K562 (cell line): ENCODE measurements at regions not wholly inside any gene's neighbourhood (a gene's known extent, or its start where the extent isn't known, plus 50 kb on each side); places are given as distances from the start of the nearest gene placed in this dataset.

Experiments
- ATAC-seq: fragments of 200-7000 bp; cut with Tn5 transposase; 3 replicates; pipeline ENCODE4 v1.9.1; 2020; ENCODE audit warnings: moderate library complexity
- BruUV-seq: library from RNA; stranded (reverse); fragments of 400-500 nt; replicated peaks from 2 replicates; lab custom pipeline; 2021; lab: Mats Ljungman, UMichigan
- CTCF ChIA-PET: fragments of 300-600 bp; formaldehyde crosslinking; extraction: SDS; loops from one replicate; lab custom pipeline; 2021; ENCODE audit warnings: low intra/inter-chr PET ratio; lab: Yijun Ruan, JAX
- POLR2A ChIA-PET: fragments of 300-600, 350-650 bp; sonication (Branson Sonifier 250); formaldehyde crosslinking; extraction: SDS; loops from one replicate; lab custom pipeline; 2021; ENCODE audit warnings: antibody characterized with exemption, inconsistent platforms; lab: Yijun Ruan, JAX
- DNase-seq, 4 experiments: peaks; one replicate each; pipeline versions ENCODE4 v3.0.0 to v3.0.0-alpha.2; 2011 to 2018; ENCODE audit warnings: low spot score in 3 of 4, mixed read lengths in 3 of 4; ENCODE audit errors: extremely low read depth in 1 of 4
- FAIRE-seq: peaks from 2 replicates; lab custom pipeline; 2011; peaks lifted over from hg19 to GRCh38; lab: Jason Lieb, UNC
- H2AFZ ChIP-seq: 2 replicates; pipeline ENCODE4 v1.6.0; 2011; ENCODE audit warnings: low read depth, low read length, control low read depth, inconsistent platforms
- H3K27ac ChIP-seq: fragments of 200-600 bp; 3 replicates; pipeline ENCODE4 v1.8.0; 2011; ENCODE audit warnings: low read depth, mild to moderate bottlenecking, control low read depth, inconsistent platforms, low read length, moderate library complexity, mixed read lengths; ENCODE audit errors: extremely low read depth
- H3K27me3 ChIP-seq, 2 experiments: fragments of 300-600 bp in 1 of 2; 2 replicates in 1 of 2; 3 replicates in 1 of 2; pipeline versions ENCODE4 v1.6.0 to v1.8.0; 2011; ENCODE audit warnings: inconsistent platforms in 2 of 2, low read length in 2 of 2, mild to moderate bottlenecking in 1 of 2, mixed read lengths in 1 of 2, moderate library complexity in 1 of 2; ENCODE audit not compliant: control insufficient read depth in 2 of 2, insufficient read depth in 2 of 2
- H3K36me3 ChIP-seq: fragments of 300-600 bp; 3 replicates; pipeline ENCODE4 v1.8.0; 2011; ENCODE audit warnings: mild to moderate bottlenecking, low read length, inconsistent platforms; ENCODE audit not compliant: control insufficient read depth, insufficient read depth
- H3K4me1 ChIP-seq, 2 experiments: fragments of 200-600 bp in 1 of 2; replicated peaks in 1 of 2; 2 replicates in 1 of 2; 3 replicates in 1 of 2; pipeline versions ENCODE4 v1.5.1 to v1.8.0; 2011; ENCODE audit warnings: inconsistent platforms in 2 of 2, low read length in 2 of 2, mild to moderate bottlenecking in 1 of 2, mixed read lengths in 1 of 2, moderate library complexity in 1 of 2; ENCODE audit not compliant: control insufficient read depth in 2 of 2, insufficient read depth in 2 of 2
- H3K4me2 ChIP-seq: 2 replicates; pipeline ENCODE4 v1.6.1; 2011; ENCODE audit warnings: low read length, control low read depth, inconsistent platforms, mixed read lengths; ENCODE audit not compliant: insufficient read depth
- H3K4me3 ChIP-seq: fragments of 200-600 bp; sonication (generic), shearing (Covaris generic); 2 replicates; pipeline ENCODE4 v1.5.1; 2016; ENCODE audit warnings: control low read depth, inconsistent platforms
- H3K79me2 ChIP-seq: fragments of 200-600 bp; 3 replicates; pipeline ENCODE4 v1.8.0; 2011; ENCODE audit warnings: low read length, inconsistent platforms; ENCODE audit not compliant: control insufficient read depth, insufficient read depth
- H3K9ac ChIP-seq, 2 experiments: 2 replicates each; pipeline versions ENCODE4 v1.6.0 to v1.6.1; 2011; ENCODE audit warnings: low read depth in 2 of 2, low read length in 2 of 2, control low read depth in 1 of 2, inconsistent platforms in 1 of 2, mild to moderate bottlenecking in 1 of 2, mixed read lengths in 1 of 2; ENCODE audit not compliant: insufficient read depth in 1 of 2
- H3K9me1 ChIP-seq: one replicate; pipeline ENCODE4 v1.6.0; 2011; ENCODE audit warnings: inconsistent platforms, mild to moderate bottlenecking, low read length, moderate library complexity; ENCODE audit not compliant: control insufficient read depth, insufficient read depth
- H3K9me3 ChIP-seq: replicated peaks from 2 replicates; pipeline ENCODE4 v1.5.1; 2011; ENCODE audit warnings: low read depth, low read length, inconsistent platforms; ENCODE audit not compliant: control insufficient read depth, insufficient read depth
- H4K20me1 ChIP-seq: replicated peaks from 2 replicates; pipeline ENCODE4 v1.6.1; 2011; ENCODE audit warnings: low read length, inconsistent platforms, mixed read lengths; ENCODE audit not compliant: control insufficient read depth, insufficient read depth
- ATF6 ChIP-seq: sonication (generic); formaldehyde crosslinking; IDR thresholded peaks from 2 replicates; pipeline ENCODE4 v1.4.0; 2020; ENCODE audit warnings: mild to moderate bottlenecking, missing genetic modification reagents
- ELF1 ChIP-seq: fragments of 200-800 bp; sonication (Bioruptor generic); IDR thresholded peaks from 2 replicates; pipeline ENCODE4 v1.6.1; 2016; ENCODE audit warnings: missing genetic modification characterization, missing compliant biosample characterization
- IRF2 ChIP-seq: sonication (generic); formaldehyde crosslinking; IDR thresholded peaks from 2 replicates; pipeline ENCODE4 v1.8.1; 2022; ENCODE audit warnings: mild to moderate bottlenecking, missing genetic modification reagents
- LEF1 ChIP-seq: fragments of 450-650 bp; IDR thresholded peaks from 2 replicates; pipeline ENCODE4 v1.6.1; 2016; ENCODE audit warnings: mild to moderate bottlenecking
- MCM7 ChIP-seq, 2 experiments: fragments of 450-650 bp; IDR thresholded peaks; 2 replicates each; pipeline ENCODE4 v1.6.1; 2016 to 2018
- NUFIP1 ChIP-seq: fragments of 450-650 bp; IDR thresholded peaks from 2 replicates; pipeline ENCODE4 v1.6.1; 2018; ENCODE audit not compliant: partially characterized antibody
- POU5F1 ChIP-seq: fragments of 150-350 bp; IDR thresholded peaks from 2 replicates; pipeline ENCODE4 v1.6.1; 2014; ENCODE audit warnings: borderline replicate concordance, low read length, low read depth, mild to moderate bottlenecking; ENCODE audit not compliant: partially characterized antibody
- RBFOX2 ChIP-seq: fragments of 200-400 bp; formaldehyde crosslinking; IDR thresholded peaks from 2 replicates; pipeline ENCODE4 v1.6.1; 2017; ENCODE audit warnings: low read depth, mild to moderate bottlenecking, low read length, moderate library complexity
- RBM15 ChIP-seq: fragments of 200-400 bp; formaldehyde crosslinking; IDR thresholded peaks from 2 replicates; pipeline ENCODE4 v1.6.1; 2018; ENCODE audit warnings: mild to moderate bottlenecking, low read length, moderate library complexity; ENCODE audit not compliant: insufficient read depth
- SETDB1 ChIP-seq: IDR thresholded peaks from one replicate; pipeline ENCODE4 v1.6.1; 2012; ENCODE audit warnings: low read length, control low read depth, inconsistent platforms
- SLC30A9 ChIP-seq: fragments of 250-450 bp; sonication (Bioruptor Pico); IDR thresholded peaks from 2 replicates; pipeline ENCODE4 v1.8.0; 2022; ENCODE audit warnings: mild to moderate bottlenecking, moderate library complexity
- TOE1 ChIP-seq, 2 experiments: fragments of 450-650 bp in 1 of 2; sonication (generic) in 1 of 2; formaldehyde crosslinking in 1 of 2; IDR thresholded peaks; 2 replicates each; pipeline versions ENCODE4 v1.7.1 to v1.8.0; 2016 to 2022; ENCODE audit warnings: borderline replicate concordance in 2 of 2, mild to moderate bottlenecking in 2 of 2, antibody characterized with exemption in 1 of 2, inconsistent platforms in 1 of 2, low read depth in 1 of 2, missing genetic modification reagents in 1 of 2, moderate library complexity in 1 of 2
- TRIM24 ChIP-seq, 2 experiments: fragments of 450-650 bp; IDR thresholded peaks; 2 replicates each; pipeline ENCODE4 v1.6.1; 2016
- ZNF217 ChIP-seq: sonication (generic); formaldehyde crosslinking; IDR thresholded peaks from 2 replicates; pipeline ENCODE4 v1.8.0; 2022; ENCODE audit warnings: mild to moderate bottlenecking, missing genetic modification reagents
- ZNF695 ChIP-seq: fragments of 450-650 bp; formaldehyde crosslinking; IDR thresholded peaks from 2 replicates; pipeline ENCODE4 v1.4.0; 2020; ENCODE audit warnings: mild to moderate bottlenecking, moderate library complexity
- WGBS: fragments of 100-300 bp; shearing (Covaris generic); methylation state at CpG from one replicate; pipeline ENCODE4 v1.1.6; 2016; ENCODE audit warnings: low coverage, mixed read lengths; ENCODE audit not compliant: insufficient coverage; ENCODE audit errors: missing lambda C conversion rate; 5-methylcytosine and 5-hydroxymethylcytosine counted together
- in situ Hi-C: fragments of 300-500 bp; cut with MboI; formaldehyde crosslinking; loops from 4 replicates; pipeline ENCODE4 v1.15.0; 2018; ENCODE audit warnings: inconsistent platforms, mixed read lengths
- intact Hi-C: fragments of 100-400 bp; cut with micrococcal nuclease; formaldehyde crosslinking; loops from 2 replicates; pipeline ENCODE4 v1.14.2; 2022
- TF ChIP-seq, protein P1 (sequence below): fragments of 250-450 bp; sonication (Bioruptor Pico); IDR thresholded peaks from 2 replicates; pipeline ENCODE4 v1.4.0; 2020; ENCODE audit warnings: mild to moderate bottlenecking, moderate library complexity

- in situ Hi-C loops = no loop called here
- no peaks in the 10 kb centered on the region for H3K79me2 ChIP-seq
- no peak for TF ChIP-seq TRIM24 (IDR thresholded peaks at IDR 0.05)
- no peak for TF ChIP-seq ZNF695 (CRISPR knock-in tag)
- TF ChIP-seq SETDB1 = no peak
- TF ChIP-seq, protein P1, sequence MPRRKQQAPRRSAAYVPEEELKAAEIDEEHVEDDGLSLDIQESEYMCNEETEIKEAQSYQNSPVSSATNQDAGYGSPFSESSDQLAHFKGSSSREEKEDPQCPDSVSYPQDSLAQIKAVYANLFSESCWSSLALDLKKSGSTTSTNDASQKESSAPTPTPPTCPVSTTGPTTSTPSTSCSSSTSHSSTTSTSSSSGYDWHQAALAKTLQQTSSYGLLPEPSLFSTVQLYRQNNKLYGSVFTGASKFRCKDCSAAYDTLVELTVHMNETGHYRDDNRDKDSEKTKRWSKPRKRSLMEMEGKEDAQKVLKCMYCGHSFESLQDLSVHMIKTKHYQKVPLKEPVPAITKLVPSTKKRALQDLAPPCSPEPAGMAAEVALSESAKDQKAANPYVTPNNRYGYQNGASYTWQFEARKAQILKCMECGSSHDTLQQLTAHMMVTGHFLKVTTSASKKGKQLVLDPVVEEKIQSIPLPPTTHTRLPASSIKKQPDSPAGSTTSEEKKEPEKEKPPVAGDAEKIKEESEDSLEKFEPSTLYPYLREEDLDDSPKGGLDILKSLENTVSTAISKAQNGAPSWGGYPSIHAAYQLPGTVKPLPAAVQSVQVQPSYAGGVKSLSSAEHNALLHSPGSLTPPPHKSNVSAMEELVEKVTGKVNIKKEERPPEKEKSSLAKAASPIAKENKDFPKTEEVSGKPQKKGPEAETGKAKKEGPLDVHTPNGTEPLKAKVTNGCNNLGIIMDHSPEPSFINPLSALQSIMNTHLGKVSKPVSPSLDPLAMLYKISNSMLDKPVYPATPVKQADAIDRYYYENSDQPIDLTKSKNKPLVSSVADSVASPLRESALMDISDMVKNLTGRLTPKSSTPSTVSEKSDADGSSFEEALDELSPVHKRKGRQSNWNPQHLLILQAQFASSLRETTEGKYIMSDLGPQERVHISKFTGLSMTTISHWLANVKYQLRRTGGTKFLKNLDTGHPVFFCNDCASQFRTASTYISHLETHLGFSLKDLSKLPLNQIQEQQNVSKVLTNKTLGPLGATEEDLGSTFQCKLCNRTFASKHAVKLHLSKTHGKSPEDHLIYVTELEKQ (CRISPR knock-in tag) = no peak
- no peak for TF ChIP-seq NUFIP1
- TF ChIP-seq ZNF217 (CRISPR knock-in tag) = no peak
- TF ChIP-seq IRF2 (CRISPR knock-in tag) = no peak
- no peak for TF ChIP-seq RBM15
- TF ChIP-seq ELF1 = no peak
- no peak for TF ChIP-seq TOE1 (IDR thresholded peaks at IDR 0.05; ENCODE audit: borderline replicate concordance)
- no peak for TF ChIP-seq TOE1 (CRISPR knock-in tag; IDR thresholded peaks at IDR 0.05; ENCODE audit: borderline replicate concordance, low read depth)
- TF ChIP-seq LEF1 = no peak
- no peak for TF ChIP-seq RBFOX2
- no peak for TF ChIP-seq ATF6
- TF ChIP-seq MCM7 (IDR thresholded peaks at IDR 0.05) = no peak
- no peak for TF ChIP-seq SLC30A9 (CRISPR knock-in tag)
- no peak for TF ChIP-seq POU5F1
- TF ChIP-seq, all 486 proteins: peak for 0
- intact Hi-C loops = no loop called here
- H3K9ac ChIP-seq = no peak overlapping the region
- no peaks in the 10 kb centered on the region for H4K20me1 ChIP-seq
- DNase-seq (no peak), ATAC-seq (no peak), FAIRE-seq (no peak)
- no peak overlapping the region for H3K4me3 ChIP-seq
- ChIA-PET POLR2A (no interaction called here), CTCF (no interaction called here)
- no peak overlapping the region for H3K27ac ChIP-seq
- H3K36me3 ChIP-seq = no peaks in the 10 kb centered on the region
- BruUV-seq = no TSS peak
- 0% methylated on average over 2 of the region's 2 CpGs for WGBS
- no peaks in the 10 kb centered on the region for H3K27me3 ChIP-seq
- no peak overlapping the region for H2AFZ ChIP-seq
- no peaks in the 10 kb centered on the region for H3K9me3 ChIP-seq
- no peak overlapping the region for H3K4me2 ChIP-seq
- H3K9me1 ChIP-seq = no peaks in the 10 kb centered on the region
- no peaks in the 10 kb centered on the region for H3K4me1 ChIP-seq
These were observed 188.8 kb upstream of the BTBD3 start for GRCh38 chr20:11728937-11729336.
